GM19193 (cell line): ENCODE measurements at regions not wholly inside any gene's neighbourhood (a gene's known extent, or its start where the extent isn't known, plus 50 kb on each side); places are given as distances from the start of the nearest gene placed in this dataset.

Source experiments
- POLR2A ChIP-seq: IDR thresholded peaks from 4 replicates; pipeline ENCODE4 v1.6.1; 2011; ENCODE audit not compliant: insufficient read depth, insufficient read length; ENCODE audit errors: extremely low read depth

GRCh38 chr1:208433971-208434370 is 189.8 kb upstream of the PLXNA2 start:
- TF ChIP-seq POLR2A, result no peak

GRCh38 chr1:208437401-208437800 is 193.2 kb upstream of the PLXNA2 start:
- TF ChIP-seq POLR2A, result no peak

GRCh38 chr1:208438112-208438699 is 194.0 kb upstream of the PLXNA2 start:
- TF ChIP-seq POLR2A, result no peak

GRCh38 chr1:208445758-208446203 is 201.6 kb upstream of the PLXNA2 start:
- no peak for TF ChIP-seq POLR2A

- no peak for TF ChIP-seq POLR2A
Measured at GRCh38 chr1:208446271-208446691, 202.1 kb upstream of the PLXNA2 start.

GRCh38 chr1:208448425-208448824 is 204.2 kb upstream of the PLXNA2 start:
- no peak for TF ChIP-seq POLR2A

GRCh38 chr1:208449951-208450350 is 205.8 kb upstream of the PLXNA2 start:
- TF ChIP-seq POLR2A, result no peak

- TF ChIP-seq POLR2A, result no peak
Measured at GRCh38 chr1:208450958-208451357, 206.8 kb upstream of the PLXNA2 start.

GRCh38 chr1:208455821-208456220 is 211.6 kb upstream of the PLXNA2 start:
- no peak for TF ChIP-seq POLR2A

GRCh38 chr1:208456487-208456886 is 212.3 kb upstream of the PLXNA2 start:
- TF ChIP-seq POLR2A, result no peak

- TF ChIP-seq POLR2A, result no peak
Measured at GRCh38 chr1:208460823-208461222, 216.6 kb upstream of the PLXNA2 start.

GRCh38 chr1:208461680-208462079 is 217.5 kb upstream of the PLXNA2 start:
- no peak for TF ChIP-seq POLR2A

GRCh38 chr1:208462761-208463160 is 218.6 kb upstream of the PLXNA2 start:
- TF ChIP-seq POLR2A, result no peak

- no peak for TF ChIP-seq POLR2A
Measured at GRCh38 chr1:208465266-208465665, 221.1 kb upstream of the PLXNA2 start.

GRCh38 chr1:208465786-208466590 is 221.8 kb upstream of the PLXNA2 start:
- no peak for TF ChIP-seq POLR2A

GRCh38 chr1:208467151-208467780 is 223.1 kb upstream of the PLXNA2 start:
- no peak for TF ChIP-seq POLR2A
